ENCODE measurements at regions not wholly inside any gene's neighbourhood (a gene's known extent, or its start where the extent isn't known, plus 50 kb on each side); places are given as distances from the start of the nearest gene placed in this dataset.

- TF ChIP-seq POLR2A (IDR thresholded peaks at IDR 0.05; ENCODE audit: low read length) (no peak), GATA1 (IDR thresholded peaks at IDR 0.05; ENCODE audit: low read depth, low read length) (no peak)
Measured at GRCh38 chr1:30411206-30411605, 312.2 kb downstream of the MATN1 start.

All from erythroblast (primary cell).